GM12878 (cell line): ENCODE measurements at regions not wholly inside any gene's neighbourhood (a gene's known extent, or its start where the extent isn't known, plus 50 kb on each side); places are given as distances from the start of the nearest gene placed in this dataset.

Experiments used
- CBX5 ChIP-seq: sonication (generic); IDR thresholded peaks from 2 replicates; pipeline ENCODE4 v1.6.1; 2016; ENCODE audit warnings: low read depth, moderate library complexity, mild to moderate bottlenecking, inconsistent platforms
- CUX1 ChIP-seq: IDR thresholded peaks from 2 replicates; pipeline ENCODE4 v1.6.1; 2012; ENCODE audit warnings: improper control_type of control experiment, low read depth, low read length; ENCODE audit not compliant: insufficient replicate concordance
- KDM1A ChIP-seq: fragments of 200-600 bp; sonication (generic); IDR thresholded peaks from 2 replicates; pipeline ENCODE4 v1.6.1; 2016; ENCODE audit warnings: borderline replicate concordance
- MEF2B ChIP-seq: fragments of 450-650 bp; IDR thresholded peaks from 2 replicates; pipeline ENCODE4 v1.6.1; 2018; ENCODE audit warnings: mild to moderate bottlenecking, moderate library complexity; ENCODE audit not compliant: partially characterized antibody, poor library complexity, severe bottlenecking
- TCF3 ChIP-seq: IDR thresholded peaks from 2 replicates; pipeline ENCODE4 v1.6.1; 2012; ENCODE audit warnings: low read depth, mild to moderate bottlenecking, low read length, borderline replicate concordance; ENCODE audit not compliant: insufficient read depth
- ZNF622 ChIP-seq: fragments of 450-650 bp; IDR thresholded peaks from 2 replicates; pipeline ENCODE4 v1.6.1; 2017; ENCODE audit warnings: mild to moderate bottlenecking, inconsistent platforms
- TF ChIP-seq, protein P1 (sequence below): IDR thresholded peaks from 2 replicates; pipeline ENCODE4 v1.6.1; 2011; ENCODE audit warnings: mild to moderate bottlenecking, low read depth, low read length, moderate library complexity; ENCODE audit not compliant: insufficient replicate concordance
- TF ChIP-seq, protein P2 (sequence below): fragments of 150-350 bp; IDR thresholded peaks from 2 replicates; pipeline ENCODE4 v1.6.1; 2014; ENCODE audit warnings: mild to moderate bottlenecking, low read depth, low read length
- TF ChIP-seq, protein P3 (sequence below): fragments of 450-650 bp; IDR thresholded peaks from 2 replicates; pipeline ENCODE4 v1.6.1; 2017; ENCODE audit warnings: mild to moderate bottlenecking, moderate library complexity

DNA sequence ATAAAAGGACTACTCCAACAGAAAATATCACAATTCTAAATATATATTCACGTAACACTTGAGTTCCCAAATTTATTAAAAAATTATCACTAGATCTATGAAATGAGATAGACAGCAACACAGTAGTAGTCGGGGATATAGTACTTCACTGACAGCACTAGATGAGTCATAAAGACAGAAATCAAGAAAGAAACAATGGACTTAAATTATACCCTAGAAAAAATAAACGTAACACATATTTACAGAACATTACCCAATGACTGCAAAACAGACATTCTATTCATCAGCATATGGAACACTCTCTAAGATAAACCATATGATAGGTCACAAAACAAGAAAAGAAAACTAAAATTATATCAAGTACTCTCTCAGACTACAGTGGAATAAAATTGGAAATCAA, 429.4 kb downstream of the MBD2 start (continued):
- TF ChIP-seq CUX1 = no peak
- TF ChIP-seq CBX5 = no peak
- no peak for TF ChIP-seq MEF2B
- no peak for TF ChIP-seq TCF3
- TF ChIP-seq ZNF622 = no peak
- TF ChIP-seq KDM1A = no peak
- TF ChIP-seq, protein P1, sequence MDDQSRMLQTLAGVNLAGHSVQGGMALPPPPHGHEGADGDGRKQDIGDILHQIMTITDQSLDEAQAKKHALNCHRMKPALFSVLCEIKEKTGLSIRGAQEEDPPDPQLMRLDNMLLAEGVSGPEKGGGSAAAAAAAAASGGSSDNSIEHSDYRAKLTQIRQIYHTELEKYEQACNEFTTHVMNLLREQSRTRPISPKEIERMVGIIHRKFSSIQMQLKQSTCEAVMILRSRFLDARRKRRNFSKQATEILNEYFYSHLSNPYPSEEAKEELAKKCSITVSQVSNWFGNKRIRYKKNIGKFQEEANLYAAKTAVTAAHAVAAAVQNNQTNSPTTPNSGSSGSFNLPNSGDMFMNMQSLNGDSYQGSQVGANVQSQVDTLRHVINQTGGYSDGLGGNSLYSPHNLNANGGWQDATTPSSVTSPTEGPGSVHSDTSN = no peak
- TF ChIP-seq, protein P2, sequence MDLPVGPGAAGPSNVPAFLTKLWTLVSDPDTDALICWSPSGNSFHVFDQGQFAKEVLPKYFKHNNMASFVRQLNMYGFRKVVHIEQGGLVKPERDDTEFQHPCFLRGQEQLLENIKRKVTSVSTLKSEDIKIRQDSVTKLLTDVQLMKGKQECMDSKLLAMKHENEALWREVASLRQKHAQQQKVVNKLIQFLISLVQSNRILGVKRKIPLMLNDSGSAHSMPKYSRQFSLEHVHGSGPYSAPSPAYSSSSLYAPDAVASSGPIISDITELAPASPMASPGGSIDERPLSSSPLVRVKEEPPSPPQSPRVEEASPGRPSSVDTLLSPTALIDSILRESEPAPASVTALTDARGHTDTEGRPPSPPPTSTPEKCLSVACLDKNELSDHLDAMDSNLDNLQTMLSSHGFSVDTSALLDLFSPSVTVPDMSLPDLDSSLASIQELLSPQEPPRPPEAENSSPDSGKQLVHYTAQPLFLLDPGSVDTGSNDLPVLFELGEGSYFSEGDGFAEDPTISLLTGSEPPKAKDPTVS = no peak
- TF ChIP-seq, protein P3, sequence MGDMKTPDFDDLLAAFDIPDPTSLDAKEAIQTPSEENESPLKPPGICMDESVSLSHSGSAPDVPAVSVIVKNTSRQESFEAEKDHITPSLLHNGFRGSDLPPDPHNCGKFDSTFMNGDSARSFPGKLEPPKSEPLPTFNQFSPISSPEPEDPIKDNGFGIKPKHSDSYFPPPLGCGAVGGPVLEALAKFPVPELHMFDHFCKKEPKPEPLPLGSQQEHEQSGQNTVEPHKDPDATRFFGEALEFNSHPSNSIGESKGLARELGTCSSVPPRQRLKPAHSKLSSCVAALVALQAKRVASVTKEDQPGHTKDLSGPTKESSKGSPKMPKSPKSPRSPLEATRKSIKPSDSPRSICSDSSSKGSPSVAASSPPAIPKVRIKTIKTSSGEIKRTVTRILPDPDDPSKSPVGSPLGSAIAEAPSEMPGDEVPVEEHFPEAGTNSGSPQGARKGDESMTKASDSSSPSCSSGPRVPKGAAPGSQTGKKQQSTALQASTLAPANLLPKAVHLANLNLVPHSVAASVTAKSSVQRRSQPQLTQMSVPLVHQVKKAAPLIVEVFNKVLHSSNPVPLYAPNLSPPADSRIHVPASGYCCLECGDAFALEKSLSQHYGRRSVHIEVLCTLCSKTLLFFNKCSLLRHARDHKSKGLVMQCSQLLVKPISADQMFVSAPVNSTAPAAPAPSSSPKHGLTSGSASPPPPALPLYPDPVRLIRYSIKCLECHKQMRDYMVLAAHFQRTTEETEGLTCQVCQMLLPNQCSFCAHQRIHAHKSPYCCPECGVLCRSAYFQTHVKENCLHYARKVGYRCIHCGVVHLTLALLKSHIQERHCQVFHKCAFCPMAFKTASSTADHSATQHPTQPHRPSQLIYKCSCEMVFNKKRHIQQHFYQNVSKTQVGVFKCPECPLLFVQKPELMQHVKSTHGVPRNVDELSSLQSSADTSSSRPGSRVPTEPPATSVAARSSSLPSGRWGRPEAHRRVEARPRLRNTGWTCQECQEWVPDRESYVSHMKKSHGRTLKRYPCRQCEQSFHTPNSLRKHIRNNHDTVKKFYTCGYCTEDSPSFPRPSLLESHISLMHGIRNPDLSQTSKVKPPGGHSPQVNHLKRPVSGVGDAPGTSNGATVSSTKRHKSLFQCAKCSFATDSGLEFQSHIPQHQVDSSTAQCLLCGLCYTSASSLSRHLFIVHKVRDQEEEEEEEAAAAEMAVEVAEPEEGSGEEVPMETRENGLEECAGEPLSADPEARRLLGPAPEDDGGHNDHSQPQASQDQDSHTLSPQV = no peak
